CD4-positive, alpha-beta T cell treated with Interleukin-2 at 100 ng/mL for 4 hours (primary cell): ENCODE measurements at regions not wholly inside any gene's neighbourhood (a gene's known extent, or its start where the extent isn't known, plus 50 kb on each side); places are given as distances from the start of the nearest gene placed in this dataset.
"Not testable (repeated sequence)": the region's sequence is repeated elsewhere in the genome, so short reads cannot be mapped to it uniquely, and the experiment has no call there.

Experiments used
- DNase-seq: peaks from one replicate; pipeline ENCODE4 v3.0.0-alpha.2; 2020; ENCODE audit warnings: low spot score

- no peak for DNase-seq
Measured at GRCh38 chr4:34492414-34492813, 1751.9 kb downstream of the ARAP2 start.

- DNase-seq, result no peak
Measured at GRCh38 chr4:34502086-34502485, 1742.2 kb downstream of the ARAP2 start.

GRCh38 chr4:34504731-34505130, 1739.6 kb downstream of the ARAP2 start:
- not testable (repeated sequence) for DNase-seq

GRCh38 chr4:34506511-34507092, 1737.7 kb downstream of the ARAP2 start:
- DNase-seq, result not testable (repeated sequence)

- DNase-seq, result no peak
Measured at GRCh38 chr4:34512616-34513015, 1731.7 kb downstream of the ARAP2 start.

- DNase-seq, result no peak
Measured at GRCh38 chr4:34516524-34516923, 1727.8 kb downstream of the ARAP2 start.

- DNase-seq, result no peak
Measured at GRCh38 chr4:34534916-34535315, 1709.4 kb downstream of the ARAP2 start.

- DNase-seq, result no peak
Measured at GRCh38 chr4:34566091-34566490, 1678.2 kb downstream of the ARAP2 start.

GRCh38 chr4:34572026-34572425, 1672.3 kb downstream of the ARAP2 start:
- no peak for DNase-seq

- no peak for DNase-seq
Measured at GRCh38 chr4:34615315-34615714, 1629.0 kb downstream of the ARAP2 start.

GRCh38 chr4:34619531-34620162, 1624.7 kb downstream of the ARAP2 start:
- DNase-seq, result no peak

- no peak for DNase-seq
Measured at GRCh38 chr4:34628471-34628870, 1615.8 kb downstream of the ARAP2 start.

- no peak for DNase-seq
Measured at GRCh38 chr4:34629451-34629850, 1614.9 kb downstream of the ARAP2 start.

- DNase-seq, result no peak
Measured at GRCh38 chr4:34633241-34633640, 1611.1 kb downstream of the ARAP2 start.

GRCh38 chr4:34636623-34637022, 1607.7 kb downstream of the ARAP2 start:
- no peak for DNase-seq

- no peak for DNase-seq
Measured at GRCh38 chr4:34643476-34643875, 1600.8 kb downstream of the ARAP2 start.

- DNase-seq, result no peak
Measured at GRCh38 chr4:34644579-34645115, 1599.7 kb downstream of the ARAP2 start.

- no peak for DNase-seq
Measured at GRCh38 chr4:34649716-34650115, 1594.6 kb downstream of the ARAP2 start.

GRCh38 chr4:34664051-34664450, 1580.3 kb downstream of the ARAP2 start:
- DNase-seq, result no peak

- no peak for DNase-seq
Measured at GRCh38 chr4:34676400-34676799, 1567.9 kb downstream of the ARAP2 start.

- no peak for DNase-seq
Measured at GRCh38 chr4:34678431-34678830, 1565.9 kb downstream of the ARAP2 start.

GRCh38 chr4:34679228-34679627, 1565.1 kb downstream of the ARAP2 start:
- no peak for DNase-seq

- no peak for DNase-seq
Measured at GRCh38 chr4:34709564-34709963, 1534.8 kb downstream of the ARAP2 start.
